ENCODE measurements at regions not wholly inside any gene's neighbourhood (a gene's known extent, or its start where the extent isn't known, plus 50 kb on each side); places are given as distances from the start of the nearest gene placed in this dataset.
"Not testable (repeated sequence)": the region's sequence is repeated elsewhere in the genome, so short reads cannot be mapped to it uniquely, and the experiment has no call there.

DNA sequence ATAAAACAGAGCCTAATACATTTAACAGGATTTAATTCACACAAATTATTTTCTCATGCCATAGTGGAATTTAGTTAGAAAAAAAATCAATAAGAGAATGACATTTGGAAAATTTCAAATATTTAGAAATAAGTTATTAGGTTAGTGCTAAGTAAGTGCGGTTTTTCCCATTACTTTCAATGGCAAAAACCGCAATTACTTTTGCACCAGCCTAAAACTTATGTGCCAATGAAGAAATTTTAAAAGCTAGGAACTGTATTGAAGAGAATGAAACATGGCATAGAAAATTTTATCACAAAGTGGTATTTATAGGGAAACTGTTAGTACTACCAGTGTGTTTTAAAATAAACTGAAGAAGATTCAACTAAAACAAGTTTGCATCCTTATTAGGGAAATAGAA is 228.3 kb upstream of the FKBP1C start:
- no peaks in the 10 kb centered on the region for H3K27me3 Mint-ChIP-seq
- Histone ChIP-seq H3K4me1 (ENCODE audit: control insufficient read depth in 2 of 2, insufficient read depth in 2 of 2, low read length in 2 of 2) (no peaks in the 10 kb centered on the region), H3K27me3 (replicated peaks in 1 of 4; ENCODE audit: control extremely low read depth in 1 of 4, control insufficient read depth in 3 of 4, insufficient read depth in 4 of 4, low read length in 3 of 4) (no peaks in the 10 kb centered on the region), H3K36me3 (replicated peaks in 1 of 2; ENCODE audit: control extremely low read depth in 1 of 2, control insufficient read depth in 1 of 2, extremely low read depth in 1 of 2, insufficient read depth in 2 of 2, low read length in 1 of 2) (no peaks in the 10 kb centered on the region), H4K20me1 (ENCODE audit: control insufficient read depth, insufficient read depth, low read length, poor library complexity, severe bottlenecking) (no peaks in the 10 kb centered on the region), H3K9ac (ENCODE audit: low read length) (no peak overlapping the region), H3K9me3 (ENCODE audit: control extremely low read depth in 1 of 3, control insufficient read depth in 2 of 3, insufficient read depth in 1 of 3, low read length in 2 of 3) (no peaks in the 10 kb centered on the region), H3K4me3 (ENCODE audit: control extremely low read depth in 1 of 5, extremely low read depth in 1 of 5, insufficient read depth in 1 of 5, low read depth in 2 of 5, low read length in 4 of 5) (no peak overlapping the region), H3K27ac (ENCODE audit: low read length in 2 of 2) (no peak overlapping the region), H3K4me2 (replicated peaks; ENCODE audit: low read depth, low read length, poor library complexity, severe bottlenecking) (no peak overlapping the region), H3K79me2 (ENCODE audit: control insufficient read depth, insufficient read depth, low read length) (no peaks in the 10 kb centered on the region), H2AFZ (ENCODE audit: insufficient read depth, low read depth, low read length, poor library complexity, severe bottlenecking) (no peak overlapping the region)
- CTCF ChIA-PET: no interaction called here
- H3K4me3 Mint-ChIP-seq: no peak overlapping the region
- DNase-seq (no peak), ATAC-seq (ENCODE audit: low read depth) (no peak)
- intact Hi-C loops (cut with micrococcal nuclease): no loop called here
- H3K9me3 Mint-ChIP-seq (ENCODE audit: insufficient read depth): peaks cover 4% of the 10 kb centered on the region
- no peak overlapping the region for H3K27ac Mint-ChIP-seq
- TF ChIP-seq EZH2 (IDR thresholded peaks at IDR 0.05; ENCODE audit: borderline replicate concordance, insufficient read depth, low read depth, low read length, poor library complexity, severe bottlenecking): no peak
- TF ChIP-seq, protein P1, sequence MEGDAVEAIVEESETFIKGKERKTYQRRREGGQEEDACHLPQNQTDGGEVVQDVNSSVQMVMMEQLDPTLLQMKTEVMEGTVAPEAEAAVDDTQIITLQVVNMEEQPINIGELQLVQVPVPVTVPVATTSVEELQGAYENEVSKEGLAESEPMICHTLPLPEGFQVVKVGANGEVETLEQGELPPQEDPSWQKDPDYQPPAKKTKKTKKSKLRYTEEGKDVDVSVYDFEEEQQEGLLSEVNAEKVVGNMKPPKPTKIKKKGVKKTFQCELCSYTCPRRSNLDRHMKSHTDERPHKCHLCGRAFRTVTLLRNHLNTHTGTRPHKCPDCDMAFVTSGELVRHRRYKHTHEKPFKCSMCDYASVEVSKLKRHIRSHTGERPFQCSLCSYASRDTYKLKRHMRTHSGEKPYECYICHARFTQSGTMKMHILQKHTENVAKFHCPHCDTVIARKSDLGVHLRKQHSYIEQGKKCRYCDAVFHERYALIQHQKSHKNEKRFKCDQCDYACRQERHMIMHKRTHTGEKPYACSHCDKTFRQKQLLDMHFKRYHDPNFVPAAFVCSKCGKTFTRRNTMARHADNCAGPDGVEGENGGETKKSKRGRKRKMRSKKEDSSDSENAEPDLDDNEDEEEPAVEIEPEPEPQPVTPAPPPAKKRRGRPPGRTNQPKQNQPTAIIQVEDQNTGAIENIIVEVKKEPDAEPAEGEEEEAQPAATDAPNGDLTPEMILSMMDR (IDR thresholded peaks at IDR 0.05): no peak
- WGBS (ENCODE audit: insufficient coverage): no CpG with 5 or more reads among the region's 2 CpGs
- POLR2A ChIA-PET: no interaction called here
- no peaks in the 10 kb centered on the region for H3K4me1 Mint-ChIP-seq

- H2AFZ ChIP-seq (ENCODE audit: insufficient read depth, low read depth, low read length, poor library complexity, severe bottlenecking); H3K4me1 ChIP-seq (ENCODE audit: control insufficient read depth in 2 of 2, insufficient read depth in 2 of 2, low read length in 2 of 2); DNase-seq; H3K27me3 ChIP-seq (replicated peaks in 1 of 4; ENCODE audit: control extremely low read depth in 1 of 4, control insufficient read depth in 3 of 4, insufficient read depth in 4 of 4, low read length in 3 of 4); H3K4me2 ChIP-seq (replicated peaks; ENCODE audit: low read depth, low read length, poor library complexity, severe bottlenecking); ATAC-seq (ENCODE audit: low read depth); H3K79me2 ChIP-seq (ENCODE audit: control insufficient read depth, insufficient read depth, low read length); H3K27me3 Mint-ChIP-seq; H3K27ac Mint-ChIP-seq; H3K36me3 ChIP-seq (replicated peaks in 1 of 2; ENCODE audit: control extremely low read depth in 1 of 2, control insufficient read depth in 1 of 2, extremely low read depth in 1 of 2, insufficient read depth in 2 of 2, low read length in 1 of 2); H3K9me3 ChIP-seq (ENCODE audit: control extremely low read depth in 1 of 3, control insufficient read depth in 2 of 3, insufficient read depth in 1 of 3, low read length in 2 of 3); H3K9ac ChIP-seq (ENCODE audit: low read length); intact Hi-C loops (cut with micrococcal nuclease); H3K4me3 Mint-ChIP-seq; H3K4me3 ChIP-seq (ENCODE audit: control extremely low read depth in 1 of 5, extremely low read depth in 1 of 5, insufficient read depth in 1 of 5, low read depth in 2 of 5, low read length in 4 of 5); H3K27ac ChIP-seq (ENCODE audit: low read length in 2 of 2); H3K4me1 Mint-ChIP-seq; H3K9me3 Mint-ChIP-seq (ENCODE audit: insufficient read depth); POLR2A ChIA-PET; H4K20me1 ChIP-seq (ENCODE audit: control insufficient read depth, insufficient read depth, low read length, poor library complexity, severe bottlenecking): not testable (repeated sequence)
- CTCF ChIA-PET: interaction anchor here (1.1 kb wide), 1 partner anchor 12 kb away, joined by 3 read pairs; no protein-coding TSS in a partner anchor
- 30% methylated on average over 2 of the region's 4 CpGs for whole genome bisulfite sequencing (ENCODE audit: insufficient coverage)
Measured at GRCh38 chr6:62991696-62992095, 219.6 kb upstream of the FKBP1C start.

Data from B cell (primary cell).